ENCODE measurements at regions not wholly inside any gene's neighbourhood (a gene's known extent, or its start where the extent isn't known, plus 50 kb on each side); places are given as distances from the start of the nearest gene placed in this dataset.

GRCh38 chrX:5774446-5774845 lies 454.2 kb downstream of the NLGN4X start:
- DNase-seq (ENCODE audit: low spot score) (no peak), ATAC-seq (ENCODE audit: low read depth) (no peak)
- TF ChIP-seq CTCF (IDR thresholded peaks at IDR 0.05; ENCODE audit: poor library complexity, severe bottlenecking), result no peak
- no peaks in the 10 kb centered on the region for H3K36me3 ChIP-seq (ENCODE audit: low read depth)
- H3K27me3 ChIP-seq (ENCODE audit: insufficient read depth, poor library complexity, severe bottlenecking), result no peaks in the 10 kb centered on the region
- H3K4me1 ChIP-seq (ENCODE audit: insufficient read depth, poor library complexity, severe bottlenecking), result no peaks in the 10 kb centered on the region
- H3K9me3 ChIP-seq (ENCODE audit: severe bottlenecking), result no peaks in the 10 kb centered on the region
- no peak overlapping the region for H3K27ac ChIP-seq (ENCODE audit: poor library complexity, severe bottlenecking)
- no peak overlapping the region for H3K4me3 ChIP-seq (ENCODE audit: severe bottlenecking)

- Histone ChIP-seq H3K27me3 (ENCODE audit: insufficient read depth, poor library complexity, severe bottlenecking) (no peaks in the 10 kb centered on the region), H3K4me3 (ENCODE audit: severe bottlenecking) (no peak overlapping the region), H3K4me1 (ENCODE audit: insufficient read depth, poor library complexity, severe bottlenecking) (no peaks in the 10 kb centered on the region), H3K9me3 (ENCODE audit: severe bottlenecking) (no peaks in the 10 kb centered on the region), H3K27ac (ENCODE audit: poor library complexity, severe bottlenecking) (no peak overlapping the region), H3K36me3 (ENCODE audit: low read depth) (no peaks in the 10 kb centered on the region)
- DNase-seq (ENCODE audit: low spot score), result no peak
- no peak for TF ChIP-seq CTCF (IDR thresholded peaks at IDR 0.05; ENCODE audit: poor library complexity, severe bottlenecking)
- ATAC-seq (ENCODE audit: low read depth), result no peak
These were observed 457.2 kb downstream of the NLGN4X start for GRCh38 chrX:5771441-5771840.

- no peaks in the 10 kb centered on the region for H3K36me3 ChIP-seq (ENCODE audit: low read depth)
- no peaks in the 10 kb centered on the region for H3K9me3 ChIP-seq (ENCODE audit: severe bottlenecking)
- no peak for ATAC-seq (ENCODE audit: low read depth)
- TF ChIP-seq CTCF (IDR thresholded peaks at IDR 0.05; ENCODE audit: poor library complexity, severe bottlenecking), result no peak
- H3K27me3 ChIP-seq (ENCODE audit: insufficient read depth, poor library complexity, severe bottlenecking), result no peaks in the 10 kb centered on the region
- no peak overlapping the region for H3K27ac ChIP-seq (ENCODE audit: poor library complexity, severe bottlenecking)
- no peak overlapping the region for H3K4me3 ChIP-seq (ENCODE audit: severe bottlenecking)
- DNase-seq (ENCODE audit: low spot score), result no peak
- H3K4me1 ChIP-seq (ENCODE audit: insufficient read depth, poor library complexity, severe bottlenecking), result no peaks in the 10 kb centered on the region
These were observed 472.1 kb downstream of the NLGN4X start for GRCh38 chrX:5756616-5757015.

GRCh38 chrX:5753291-5753690 lies 475.4 kb downstream of the NLGN4X start:
- Histone ChIP-seq H3K4me3 (ENCODE audit: severe bottlenecking) (no peak overlapping the region), H3K27me3 (ENCODE audit: insufficient read depth, poor library complexity, severe bottlenecking) (no peaks in the 10 kb centered on the region), H3K27ac (ENCODE audit: poor library complexity, severe bottlenecking) (no peak overlapping the region)

GRCh38 chrX:5752831-5753230 lies 475.8 kb downstream of the NLGN4X start:
- DNase-seq (ENCODE audit: low spot score) (no peak), ATAC-seq (ENCODE audit: low read depth) (no peak)
- Histone ChIP-seq H3K4me3 (ENCODE audit: severe bottlenecking) (no peak overlapping the region), H3K27me3 (ENCODE audit: insufficient read depth, poor library complexity, severe bottlenecking) (no peaks in the 10 kb centered on the region), H3K27ac (ENCODE audit: poor library complexity, severe bottlenecking) (no peak overlapping the region), H3K4me1 (ENCODE audit: insufficient read depth, poor library complexity, severe bottlenecking) (no peaks in the 10 kb centered on the region), H3K36me3 (ENCODE audit: low read depth) (no peaks in the 10 kb centered on the region), H3K9me3 (ENCODE audit: severe bottlenecking) (no peaks in the 10 kb centered on the region)
- no peak for TF ChIP-seq CTCF (IDR thresholded peaks at IDR 0.05; ENCODE audit: poor library complexity, severe bottlenecking)

More at GRCh38 chrX:5753291-5753690, 475.4 kb downstream of the NLGN4X start:
- DNase-seq (ENCODE audit: low spot score) (no peak), ATAC-seq (ENCODE audit: low read depth) (no peak)
- TF ChIP-seq CTCF (IDR thresholded peaks at IDR 0.05; ENCODE audit: poor library complexity, severe bottlenecking), result no peak
- H3K36me3 ChIP-seq (ENCODE audit: low read depth), result no peaks in the 10 kb centered on the region
- H3K4me1 ChIP-seq (ENCODE audit: insufficient read depth, poor library complexity, severe bottlenecking), result no peaks in the 10 kb centered on the region
- H3K9me3 ChIP-seq (ENCODE audit: severe bottlenecking), result no peaks in the 10 kb centered on the region

Data from RWPE2 (cell line).